ENCODE measurements at regions not wholly inside any gene's neighbourhood (a gene's known extent, or its start where the extent isn't known, plus 50 kb on each side); places are given as distances from the start of the nearest gene placed in this dataset.
"Not testable (repeated sequence)": the region's sequence is repeated elsewhere in the genome, so short reads cannot be mapped to it uniquely, and the experiment has no call there.

- H3K36me3 ChIP-seq (ENCODE audit: control insufficient read depth, low read depth, low read length); H3K9ac ChIP-seq (ENCODE audit: low read length); H3K4me3 ChIP-seq (ENCODE audit: low read length): not testable (repeated sequence)
These were observed 1188.0 kb downstream of the NXPH1 start for GRCh38 chr7:9621306-9621902.

GRCh38 chr7:9621927-9622326 is 1188.5 kb downstream of the NXPH1 start:
- no peaks in the 10 kb centered on the region for H3K36me3 ChIP-seq (ENCODE audit: control insufficient read depth, low read depth, low read length)
- H3K4me1 ChIP-seq (ENCODE audit: control insufficient read depth, low read depth, low read length): no peaks in the 10 kb centered on the region
- no peaks in the 10 kb centered on the region for H3K27me3 ChIP-seq (ENCODE audit: control insufficient read depth, insufficient read depth, low read length)
- no peak overlapping the region for H3K4me3 ChIP-seq (ENCODE audit: low read length)
- no peak overlapping the region for H3K27ac ChIP-seq (ENCODE audit: low read length)
- no peaks in the 10 kb centered on the region for H3K9me3 ChIP-seq (ENCODE audit: control insufficient read depth, low read depth, low read length)
- H3K9ac ChIP-seq (ENCODE audit: low read length): no peak overlapping the region

More at GRCh38 chr7:9621306-9621902, 1188.0 kb downstream of the NXPH1 start:
- H3K27me3 ChIP-seq (ENCODE audit: control insufficient read depth, insufficient read depth, low read length); H3K9me3 ChIP-seq (ENCODE audit: control insufficient read depth, low read depth, low read length); H3K4me1 ChIP-seq (ENCODE audit: control insufficient read depth, low read depth, low read length); H3K27ac ChIP-seq (ENCODE audit: low read length): not testable (repeated sequence)

- no peak overlapping the region for H3K4me3 ChIP-seq (ENCODE audit: low read length)
These were observed 1192.5 kb downstream of the NXPH1 start for GRCh38 chr7:9625953-9626352.

GRCh38 chr7:9645756-9646155 is 1212.3 kb downstream of the NXPH1 start:
- no peak overlapping the region for H3K9ac ChIP-seq (ENCODE audit: low read length)
- H3K9me3 ChIP-seq (ENCODE audit: control insufficient read depth, low read depth, low read length): no peaks in the 10 kb centered on the region
- H3K4me3 ChIP-seq (ENCODE audit: low read length): no peak overlapping the region
- no peak overlapping the region for H3K27ac ChIP-seq (ENCODE audit: low read length)
- no peaks in the 10 kb centered on the region for H3K4me1 ChIP-seq (ENCODE audit: control insufficient read depth, low read depth, low read length)
- no peaks in the 10 kb centered on the region for H3K36me3 ChIP-seq (ENCODE audit: control insufficient read depth, low read depth, low read length)
- H3K27me3 ChIP-seq (ENCODE audit: control insufficient read depth, insufficient read depth, low read length): no peaks in the 10 kb centered on the region

More at GRCh38 chr7:9625953-9626352, 1192.5 kb downstream of the NXPH1 start:
- Histone ChIP-seq H3K36me3 (ENCODE audit: control insufficient read depth, low read depth, low read length) (no peaks in the 10 kb centered on the region), H3K27me3 (ENCODE audit: control insufficient read depth, insufficient read depth, low read length) (no peaks in the 10 kb centered on the region), H3K27ac (ENCODE audit: low read length) (no peak overlapping the region), H3K9ac (ENCODE audit: low read length) (no peak overlapping the region), H3K9me3 (ENCODE audit: control insufficient read depth, low read depth, low read length) (no peaks in the 10 kb centered on the region), H3K4me1 (ENCODE audit: control insufficient read depth, low read depth, low read length) (peaks cover 6% of the 10 kb centered on the region)

- Histone ChIP-seq H3K27me3 (ENCODE audit: control insufficient read depth, insufficient read depth, low read length) (no peaks in the 10 kb centered on the region), H3K9ac (ENCODE audit: low read length) (no peak overlapping the region), H3K36me3 (ENCODE audit: control insufficient read depth, low read depth, low read length) (no peaks in the 10 kb centered on the region), H3K9me3 (ENCODE audit: control insufficient read depth, low read depth, low read length) (no peaks in the 10 kb centered on the region), H3K4me3 (ENCODE audit: low read length) (no peak overlapping the region), H3K27ac (ENCODE audit: low read length) (no peak overlapping the region), H3K4me1 (ENCODE audit: control insufficient read depth, low read depth, low read length) (no peaks in the 10 kb centered on the region)
These were observed 1223.8 kb downstream of the NXPH1 start for GRCh38 chr7:9657257-9657656.

GRCh38 chr7:9671979-9672917 is 1238.8 kb downstream of the NXPH1 start:
- Histone ChIP-seq H3K27ac (ENCODE audit: low read length) (no peak overlapping the region), H3K4me1 (ENCODE audit: control insufficient read depth, low read depth, low read length) (no peaks in the 10 kb centered on the region), H3K4me3 (ENCODE audit: low read length) (no peak overlapping the region), H3K9ac (ENCODE audit: low read length) (no peak overlapping the region), H3K9me3 (ENCODE audit: control insufficient read depth, low read depth, low read length) (no peaks in the 10 kb centered on the region), H3K36me3 (ENCODE audit: control insufficient read depth, low read depth, low read length) (no peaks in the 10 kb centered on the region), H3K27me3 (ENCODE audit: control insufficient read depth, insufficient read depth, low read length) (no peaks in the 10 kb centered on the region)

- Histone ChIP-seq H3K9me3 (ENCODE audit: control insufficient read depth, low read depth, low read length) (no peaks in the 10 kb centered on the region), H3K27ac (ENCODE audit: low read length) (no peak overlapping the region)
These were observed 1247.3 kb downstream of the NXPH1 start for GRCh38 chr7:9680713-9681112.

GRCh38 chr7:9681284-9681683 is 1247.9 kb downstream of the NXPH1 start:
- Histone ChIP-seq H3K4me1 (ENCODE audit: control insufficient read depth, low read depth, low read length) (no peaks in the 10 kb centered on the region), H3K9ac (ENCODE audit: low read length) (no peak overlapping the region), H3K9me3 (ENCODE audit: control insufficient read depth, low read depth, low read length) (no peaks in the 10 kb centered on the region), H3K36me3 (ENCODE audit: control insufficient read depth, low read depth, low read length) (no peaks in the 10 kb centered on the region), H3K4me3 (ENCODE audit: low read length) (no peak overlapping the region), H3K27me3 (ENCODE audit: control insufficient read depth, insufficient read depth, low read length) (no peaks in the 10 kb centered on the region), H3K27ac (ENCODE audit: low read length) (no peak overlapping the region)

More at GRCh38 chr7:9680713-9681112, 1247.3 kb downstream of the NXPH1 start:
- Histone ChIP-seq H3K36me3 (ENCODE audit: control insufficient read depth, low read depth, low read length) (no peaks in the 10 kb centered on the region), H3K4me1 (ENCODE audit: control insufficient read depth, low read depth, low read length) (no peaks in the 10 kb centered on the region), H3K4me3 (ENCODE audit: low read length) (no peak overlapping the region), H3K9ac (ENCODE audit: low read length) (no peak overlapping the region), H3K27me3 (ENCODE audit: control insufficient read depth, insufficient read depth, low read length) (no peaks in the 10 kb centered on the region)

GRCh38 chr7:9691286-9691685 is 1257.9 kb downstream of the NXPH1 start:
- peaks cover 4% of the 10 kb centered on the region for H3K4me1 ChIP-seq (ENCODE audit: control insufficient read depth, low read depth, low read length)
- no peak overlapping the region for H3K4me3 ChIP-seq (ENCODE audit: low read length)
- no peaks in the 10 kb centered on the region for H3K27me3 ChIP-seq (ENCODE audit: control insufficient read depth, insufficient read depth, low read length)
- no peak overlapping the region for H3K27ac ChIP-seq (ENCODE audit: low read length)
- no peaks in the 10 kb centered on the region for H3K9me3 ChIP-seq (ENCODE audit: control insufficient read depth, low read depth, low read length)
- H3K9ac ChIP-seq (ENCODE audit: low read length): no peak overlapping the region
- H3K36me3 ChIP-seq (ENCODE audit: control insufficient read depth, low read depth, low read length): no peaks in the 10 kb centered on the region

GRCh38 chr7:9698375-9698774 is 1265.0 kb downstream of the NXPH1 start:
- H3K27ac ChIP-seq (ENCODE audit: low read length): no peak overlapping the region

GRCh38 chr7:9709216-9709615 is 1264.5 kb upstream of the PHF14 start:
- Histone ChIP-seq H3K9ac (ENCODE audit: low read length) (no peak overlapping the region), H3K36me3 (ENCODE audit: control insufficient read depth, low read depth, low read length) (no peaks in the 10 kb centered on the region), H3K4me1 (ENCODE audit: control insufficient read depth, low read depth, low read length) (no peaks in the 10 kb centered on the region), H3K27ac (ENCODE audit: low read length) (no peak overlapping the region), H3K27me3 (ENCODE audit: control insufficient read depth, insufficient read depth, low read length) (no peaks in the 10 kb centered on the region), H3K4me3 (ENCODE audit: low read length) (no peak overlapping the region), H3K9me3 (ENCODE audit: control insufficient read depth, low read depth, low read length) (no peaks in the 10 kb centered on the region)

More at GRCh38 chr7:9698375-9698774, 1265.0 kb downstream of the NXPH1 start:
- Histone ChIP-seq H3K9me3 (ENCODE audit: control insufficient read depth, low read depth, low read length) (no peaks in the 10 kb centered on the region), H3K27me3 (ENCODE audit: control insufficient read depth, insufficient read depth, low read length) (no peaks in the 10 kb centered on the region), H3K9ac (ENCODE audit: low read length) (no peak overlapping the region), H3K4me3 (ENCODE audit: low read length) (no peak overlapping the region), H3K36me3 (ENCODE audit: control insufficient read depth, low read depth, low read length) (no peaks in the 10 kb centered on the region), H3K4me1 (ENCODE audit: control insufficient read depth, low read depth, low read length) (no peaks in the 10 kb centered on the region)
